GM23338 (cell line): ENCODE measurements at regions not wholly inside any gene's neighbourhood (a gene's known extent, or its start where the extent isn't known, plus 50 kb on each side); places are given as distances from the start of the nearest gene placed in this dataset.

Experiments used
- CREB1 ChIP-seq: fragments of 250-450 bp; sonication (Bioruptor Pico); IDR thresholded peaks from 2 replicates; pipeline ENCODE4 v1.5.0; 2020; ENCODE audit warnings: low read depth, mild to moderate bottlenecking, moderate library complexity
- CTCF ChIP-seq, 2 experiments: fragments of 200-600 bp in 1 of 2; sonication (generic) in 1 of 2; conservative IDR thresholded peaks; 2 replicates each; pipeline versions ENCODE4 v1.5.1 to v1.6.1; 2016 to 2017; ENCODE audit warnings: antibody characterized with exemption in 2 of 2, low read depth in 2 of 2, mild to moderate bottlenecking in 2 of 2, moderate library complexity in 1 of 2
- ETS1 ChIP-seq: IDR thresholded peaks from 2 replicates; pipeline ENCODE4 v1.6.1; 2016; ENCODE audit warnings: antibody characterized with exemption
- EZH2 ChIP-seq: fragments of 200-600 bp; sonication (generic); IDR thresholded peaks from one replicate; pipeline ENCODE4 v1.8.0; 2017; ENCODE audit warnings: antibody characterized with exemption, mild to moderate bottlenecking, low read depth; ENCODE audit not compliant: unreplicated experiment
- EZH2phosphoT487 ChIP-seq: fragments of 200-600 bp; sonication (generic); IDR thresholded peaks from one replicate; pipeline ENCODE4 v1.8.1; 2018; ENCODE audit warnings: antibody characterized with exemption; ENCODE audit not compliant: unreplicated experiment
- JUNB ChIP-seq: IDR thresholded peaks from one replicate; pipeline ENCODE4 v1.6.1; 2016; ENCODE audit warnings: antibody characterized with exemption; ENCODE audit not compliant: unreplicated experiment
- NANOG ChIP-seq: IDR thresholded peaks from 2 replicates; pipeline ENCODE4 v1.6.1; 2016; ENCODE audit warnings: antibody characterized with exemption, borderline replicate concordance
- POLR2AphosphoS5 ChIP-seq: IDR thresholded peaks from 2 replicates; pipeline ENCODE4 v1.6.1; 2016; ENCODE audit warnings: antibody characterized with exemption, low read depth
- STAT1 ChIP-seq: IDR thresholded peaks from one replicate; pipeline ENCODE4 v1.6.1; 2016; ENCODE audit warnings: antibody characterized with exemption; ENCODE audit not compliant: unreplicated experiment
- ZNF114 ChIP-seq: fragments of 250-450 bp; sonication (Bioruptor Pico); IDR thresholded peaks from 2 replicates; pipeline ENCODE4 v1.5.0; 2020; ENCODE audit warnings: mild to moderate bottlenecking, moderate library complexity
- TF ChIP-seq, protein P1 (sequence below): IDR thresholded peaks from one replicate; pipeline ENCODE4 v1.6.1; 2018; ENCODE audit warnings: antibody characterized with exemption; ENCODE audit not compliant: unreplicated experiment
- TF ChIP-seq, protein P2 (sequence below): fragments of 250-450 bp; sonication (Bioruptor Pico); IDR thresholded peaks from 2 replicates; pipeline ENCODE4 v1.5.0; 2020; ENCODE audit warnings: mild to moderate bottlenecking, moderate library complexity

GRCh38 chr2:3929374-3929773 lies 226.0 kb downstream of the DCDC2C start:
- TF ChIP-seq NANOG (no peak), CTCF (conservative IDR thresholded peaks at IDR 0.05; ENCODE audit: low read depth in 2 of 2) (no peak), POLR2AphosphoS5 (no peak), EZH2 (no peak), JUNB (no peak), CREB1 (CRISPR knock-in tag) (no peak), EZH2phosphoT487 (no peak), ETS1 (no peak), STAT1 (no peak), ZNF114 (CRISPR knock-in tag) (no peak)
- TF ChIP-seq, protein P1, sequence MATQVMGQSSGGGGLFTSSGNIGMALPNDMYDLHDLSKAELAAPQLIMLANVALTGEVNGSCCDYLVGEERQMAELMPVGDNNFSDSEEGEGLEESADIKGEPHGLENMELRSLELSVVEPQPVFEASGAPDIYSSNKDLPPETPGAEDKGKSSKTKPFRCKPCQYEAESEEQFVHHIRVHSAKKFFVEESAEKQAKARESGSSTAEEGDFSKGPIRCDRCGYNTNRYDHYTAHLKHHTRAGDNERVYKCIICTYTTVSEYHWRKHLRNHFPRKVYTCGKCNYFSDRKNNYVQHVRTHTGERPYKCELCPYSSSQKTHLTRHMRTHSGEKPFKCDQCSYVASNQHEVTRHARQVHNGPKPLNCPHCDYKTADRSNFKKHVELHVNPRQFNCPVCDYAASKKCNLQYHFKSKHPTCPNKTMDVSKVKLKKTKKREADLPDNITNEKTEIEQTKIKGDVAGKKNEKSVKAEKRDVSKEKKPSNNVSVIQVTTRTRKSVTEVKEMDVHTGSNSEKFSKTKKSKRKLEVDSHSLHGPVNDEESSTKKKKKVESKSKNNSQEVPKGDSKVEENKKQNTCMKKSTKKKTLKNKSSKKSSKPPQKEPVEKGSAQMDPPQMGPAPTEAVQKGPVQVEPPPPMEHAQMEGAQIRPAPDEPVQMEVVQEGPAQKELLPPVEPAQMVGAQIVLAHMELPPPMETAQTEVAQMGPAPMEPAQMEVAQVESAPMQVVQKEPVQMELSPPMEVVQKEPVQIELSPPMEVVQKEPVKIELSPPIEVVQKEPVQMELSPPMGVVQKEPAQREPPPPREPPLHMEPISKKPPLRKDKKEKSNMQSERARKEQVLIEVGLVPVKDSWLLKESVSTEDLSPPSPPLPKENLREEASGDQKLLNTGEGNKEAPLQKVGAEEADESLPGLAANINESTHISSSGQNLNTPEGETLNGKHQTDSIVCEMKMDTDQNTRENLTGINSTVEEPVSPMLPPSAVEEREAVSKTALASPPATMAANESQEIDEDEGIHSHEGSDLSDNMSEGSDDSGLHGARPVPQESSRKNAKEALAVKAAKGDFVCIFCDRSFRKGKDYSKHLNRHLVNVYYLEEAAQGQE, result no peak
- TF ChIP-seq, protein P2, sequence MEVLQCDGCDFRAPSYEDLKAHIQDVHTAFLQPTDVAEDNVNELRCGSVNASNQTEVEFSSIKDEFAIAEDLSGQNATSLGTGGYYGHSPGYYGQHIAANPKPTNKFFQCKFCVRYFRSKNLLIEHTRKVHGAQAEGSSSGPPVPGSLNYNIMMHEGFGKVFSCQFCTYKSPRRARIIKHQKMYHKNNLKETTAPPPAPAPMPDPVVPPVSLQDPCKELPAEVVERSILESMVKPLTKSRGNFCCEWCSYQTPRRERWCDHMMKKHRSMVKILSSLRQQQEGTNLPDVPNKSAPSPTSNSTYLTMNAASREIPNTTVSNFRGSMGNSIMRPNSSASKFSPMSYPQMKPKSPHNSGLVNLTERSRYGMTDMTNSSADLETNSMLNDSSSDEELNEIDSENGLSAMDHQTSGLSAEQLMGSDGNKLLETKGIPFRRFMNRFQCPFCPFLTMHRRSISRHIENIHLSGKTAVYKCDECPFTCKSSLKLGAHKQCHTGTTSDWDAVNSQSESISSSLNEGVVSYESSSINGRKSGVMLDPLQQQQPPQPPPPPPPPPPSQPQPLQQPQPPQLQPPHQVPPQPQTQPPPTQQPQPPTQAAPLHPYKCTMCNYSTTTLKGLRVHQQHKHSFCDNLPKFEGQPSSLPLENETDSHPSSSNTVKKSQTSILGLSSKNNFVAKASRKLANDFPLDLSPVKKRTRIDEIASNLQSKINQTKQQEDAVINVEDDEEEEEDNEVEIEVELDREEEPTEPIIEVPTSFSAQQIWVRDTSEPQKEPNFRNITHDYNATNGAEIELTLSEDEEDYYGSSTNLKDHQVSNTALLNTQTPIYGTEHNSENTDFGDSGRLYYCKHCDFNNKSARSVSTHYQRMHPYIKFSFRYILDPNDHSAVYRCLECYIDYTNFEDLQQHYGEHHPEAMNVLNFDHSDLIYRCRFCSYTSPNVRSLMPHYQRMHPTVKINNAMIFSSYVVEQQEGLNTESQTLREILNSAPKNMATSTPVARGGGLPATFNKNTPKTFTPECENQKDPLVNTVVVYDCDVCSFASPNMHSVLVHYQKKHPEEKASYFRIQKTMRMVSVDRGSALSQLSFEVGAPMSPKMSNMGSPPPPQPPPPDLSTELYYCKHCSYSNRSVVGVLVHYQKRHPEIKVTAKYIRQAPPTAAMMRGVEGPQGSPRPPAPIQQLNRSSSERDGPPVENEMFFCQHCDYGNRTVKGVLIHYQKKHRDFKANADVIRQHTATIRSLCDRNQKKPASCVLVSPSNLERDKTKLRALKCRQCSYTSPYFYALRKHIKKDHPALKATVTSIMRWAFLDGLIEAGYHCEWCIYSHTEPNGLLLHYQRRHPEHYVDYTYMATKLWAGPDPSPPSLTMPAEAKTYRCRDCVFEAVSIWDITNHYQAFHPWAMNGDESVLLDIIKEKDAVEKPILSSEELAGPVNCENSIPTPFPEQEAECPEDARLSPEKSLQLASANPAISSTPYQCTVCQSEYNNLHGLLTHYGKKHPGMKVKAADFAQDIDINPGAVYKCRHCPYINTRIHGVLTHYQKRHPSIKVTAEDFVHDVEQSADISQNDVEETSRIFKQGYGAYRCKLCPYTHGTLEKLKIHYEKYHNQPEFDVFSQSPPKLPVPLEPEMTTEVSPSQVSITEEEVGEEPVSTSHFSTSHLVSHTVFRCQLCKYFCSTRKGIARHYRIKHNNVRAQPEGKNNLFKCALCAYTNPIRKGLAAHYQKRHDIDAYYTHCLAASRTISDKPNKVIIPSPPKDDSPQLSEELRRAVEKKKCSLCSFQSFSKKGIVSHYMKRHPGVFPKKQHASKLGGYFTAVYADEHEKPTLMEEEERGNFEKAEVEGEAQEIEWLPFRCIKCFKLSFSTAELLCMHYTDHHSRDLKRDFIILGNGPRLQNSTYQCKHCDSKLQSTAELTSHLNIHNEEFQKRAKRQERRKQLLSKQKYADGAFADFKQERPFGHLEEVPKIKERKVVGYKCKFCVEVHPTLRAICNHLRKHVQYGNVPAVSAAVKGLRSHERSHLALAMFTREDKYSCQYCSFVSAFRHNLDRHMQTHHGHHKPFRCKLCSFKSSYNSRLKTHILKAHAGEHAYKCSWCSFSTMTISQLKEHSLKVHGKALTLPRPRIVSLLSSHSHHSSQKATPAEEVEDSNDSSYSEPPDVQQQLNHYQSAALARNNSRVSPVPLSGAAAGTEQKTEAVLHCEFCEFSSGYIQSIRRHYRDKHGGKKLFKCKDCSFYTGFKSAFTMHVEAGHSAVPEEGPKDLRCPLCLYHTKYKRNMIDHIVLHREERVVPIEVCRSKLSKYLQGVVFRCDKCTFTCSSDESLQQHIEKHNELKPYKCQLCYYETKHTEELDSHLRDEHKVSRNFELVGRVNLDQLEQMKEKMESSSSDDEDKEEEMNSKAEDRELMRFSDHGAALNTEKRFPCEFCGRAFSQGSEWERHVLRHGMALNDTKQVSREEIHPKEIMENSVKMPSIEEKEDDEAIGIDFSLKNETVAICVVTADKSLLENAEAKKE, result no peak
